Epithelial cell of prostate (primary cell): ENCODE measurements at regions not wholly inside any gene's neighbourhood (a gene's known extent, or its start where the extent isn't known, plus 50 kb on each side); places are given as distances from the start of the nearest gene placed in this dataset.
A peak's percentile ranks its signal among the peaks of the same experiment; 100 is the strongest.
"Not testable (repeated sequence)": the region's sequence is repeated elsewhere in the genome, so short reads cannot be mapped to it uniquely, and the experiment has no call there.

Experiments
- DNase-seq: peaks from one replicate; pipeline ENCODE4 v3.0.0-alpha.2; 2011; ENCODE audit warnings: low read depth, low spot score
- H3K27ac ChIP-seq: fragments of 450-650 bp; 2 replicates; pipeline ENCODE4 v1.5.1; 2017; ENCODE audit warnings: mild to moderate bottlenecking

GRCh38 chrX:23458957-23459356 is 124.3 kb downstream of the PTCHD1 start:
- H3K27ac ChIP-seq, DNase-seq: not testable (repeated sequence)

GRCh38 chrX:23465105-23465791 is 130.6 kb downstream of the PTCHD1 start:
- H3K27ac ChIP-seq: no peak overlapping the region
- DNase-seq: no peak

- H3K27ac ChIP-seq: no peak overlapping the region
- DNase-seq: no peak
These were observed 131.3 kb downstream of the PTCHD1 start for GRCh38 chrX:23465985-23466384.

GRCh38 chrX:23478056-23478455 is 143.4 kb downstream of the PTCHD1 start:
- no peak overlapping the region for H3K27ac ChIP-seq
- no peak for DNase-seq

GRCh38 chrX:23478561-23478960 is 143.9 kb downstream of the PTCHD1 start:
- no peak for DNase-seq
- H3K27ac ChIP-seq: no peak overlapping the region

GRCh38 chrX:23482561-23482960 is 147.9 kb downstream of the PTCHD1 start:
- DNase-seq: no peak
- no peak overlapping the region for H3K27ac ChIP-seq

- H3K27ac ChIP-seq: no peak overlapping the region
- no peak for DNase-seq
These were observed 148.7 kb downstream of the PTCHD1 start for GRCh38 chrX:23483396-23483795.

- no peak for DNase-seq
- H3K27ac ChIP-seq: no peak overlapping the region
These were observed 159.3 kb downstream of the PTCHD1 start for GRCh38 chrX:23493941-23494374.

- no peak for DNase-seq
- H3K27ac ChIP-seq: no peak overlapping the region
These were observed 160.1 kb downstream of the PTCHD1 start for GRCh38 chrX:23494741-23495140.

GRCh38 chrX:23497919-23498318 is 163.3 kb downstream of the PTCHD1 start:
- no peak overlapping the region for H3K27ac ChIP-seq
- no peak for DNase-seq

- H3K27ac ChIP-seq: no peak overlapping the region
- no peak for DNase-seq
These were observed 165.3 kb upstream of the PRDX4 start for GRCh38 chrX:23501974-23502373.

GRCh38 chrX:23503835-23504539 is 163.3 kb upstream of the PRDX4 start:
- H3K27ac ChIP-seq: peak overlapping the region; percentile 39
- DNase-seq: peak; percentile 65

GRCh38 chrX:23504540-23504884 is 162.8 kb upstream of the PRDX4 start:
- no peak overlapping the region for H3K27ac ChIP-seq
- DNase-seq: no peak

GRCh38 chrX:23504895-23505294 is 162.4 kb upstream of the PRDX4 start:
- no peak for DNase-seq
- H3K27ac ChIP-seq: no peak overlapping the region

- no peak overlapping the region for H3K27ac ChIP-seq
- DNase-seq: no peak
These were observed 161.6 kb upstream of the PRDX4 start for GRCh38 chrX:23505531-23506303.

GRCh38 chrX:23509256-23509655 is 158.0 kb upstream of the PRDX4 start:
- DNase-seq: no peak
- H3K27ac ChIP-seq: no peak overlapping the region

GRCh38 chrX:23511793-23512192 is 155.5 kb upstream of the PRDX4 start:
- no peak for DNase-seq
- H3K27ac ChIP-seq: no peak overlapping the region

- no peak overlapping the region for H3K27ac ChIP-seq
- DNase-seq: no peak
These were observed 154.2 kb upstream of the PRDX4 start for GRCh38 chrX:23513121-23513520.

GRCh38 chrX:23514082-23514481 is 153.2 kb upstream of the PRDX4 start:
- no peak overlapping the region for H3K27ac ChIP-seq
- no peak for DNase-seq

- peak overlapping the region; percentile 12 for H3K27ac ChIP-seq
- no peak for DNase-seq
These were observed 152.3 kb upstream of the PRDX4 start for GRCh38 chrX:23515028-23515427.

- not testable (repeated sequence) for H3K27ac ChIP-seq
These were observed 144.2 kb upstream of the PRDX4 start for GRCh38 chrX:23523026-23523657.

More at GRCh38 chrX:23523026-23523657, 144.2 kb upstream of the PRDX4 start:
- not testable (repeated sequence) for DNase-seq
